GM19438 (cell line): ENCODE measurements at regions not wholly inside any gene's neighbourhood (a gene's known extent, or its start where the extent isn't known, plus 50 kb on each side); places are given as distances from the start of the nearest gene placed in this dataset.

ENCODE experiments used
- ATAC-seq: cut with Tn5 transposase; IDR thresholded peaks from one replicate; pipeline ENCODE4 v1.9.1; 2021; ENCODE audit warnings: low read depth; ENCODE audit not compliant: unreplicated experiment

DNA sequence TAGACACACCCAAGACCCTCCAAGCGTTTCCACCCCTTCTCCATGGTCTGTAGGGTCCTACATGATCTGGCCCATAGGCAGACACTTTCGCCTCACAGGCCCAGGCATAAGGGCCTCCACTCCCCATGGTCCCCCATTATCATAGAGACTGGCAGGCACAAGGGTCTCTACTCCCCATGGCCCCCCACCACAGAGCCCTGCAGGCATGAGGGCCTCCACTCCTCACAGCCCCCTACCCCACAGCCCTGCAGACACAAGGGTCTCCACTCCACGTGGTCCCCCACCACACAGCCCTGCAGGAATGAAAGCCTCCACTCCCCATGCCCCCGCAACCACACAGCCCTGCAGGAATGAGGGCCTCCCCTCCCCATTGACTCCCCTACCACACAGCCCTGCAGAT, 159.7 kb upstream of the AGAP1 start:
- ATAC-seq, result no peak

DNA sequence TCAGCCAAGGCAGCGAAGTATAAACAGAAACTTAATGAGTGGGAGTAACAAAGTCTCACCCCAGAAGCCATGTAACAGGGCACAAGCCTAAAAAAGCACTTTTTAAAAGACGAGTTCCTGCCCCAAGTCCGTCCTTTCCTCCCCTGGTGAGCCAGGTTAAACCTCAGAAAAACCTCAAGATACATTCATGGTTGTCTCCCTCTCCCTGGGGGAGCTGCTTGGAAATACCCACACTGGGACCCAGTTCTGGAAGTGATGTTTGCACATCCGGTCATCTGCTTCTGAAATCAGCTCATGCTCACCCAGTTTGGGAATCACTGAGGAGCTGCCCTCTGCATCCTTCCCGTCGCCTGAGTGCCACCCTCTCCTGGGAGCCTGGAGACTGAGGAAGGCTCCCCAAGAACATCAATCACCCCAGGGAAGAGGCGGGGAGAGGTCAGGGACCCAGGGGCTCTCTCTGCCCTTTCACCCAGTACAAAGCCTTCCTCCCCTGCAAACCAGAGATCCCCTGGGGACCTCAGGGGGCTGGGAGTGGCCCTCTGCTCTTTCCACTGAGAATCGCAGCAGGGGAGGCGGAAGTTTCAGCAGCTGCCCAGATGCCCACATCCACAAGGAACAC, 150.6 kb upstream of the AGAP1 start:
- no peak for ATAC-seq

DNA sequence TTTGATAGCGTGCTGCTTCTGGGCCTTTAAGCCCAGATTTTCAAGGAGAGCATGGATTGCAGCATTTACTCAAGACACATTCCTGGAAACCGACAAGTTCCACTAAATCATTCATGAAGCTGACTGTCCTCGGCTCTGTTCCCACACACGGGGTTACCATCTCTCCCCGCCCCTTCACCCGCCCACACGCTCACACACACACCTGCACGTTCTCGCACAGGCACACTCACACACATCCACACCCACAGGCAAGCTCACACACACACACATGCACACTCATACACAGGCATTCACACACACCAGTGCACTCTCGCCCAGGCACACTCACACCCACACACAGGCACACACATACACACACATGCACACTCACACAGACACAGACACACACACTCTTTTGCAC, 150.0 kb upstream of the AGAP1 start:
- ATAC-seq, result no peak

DNA sequence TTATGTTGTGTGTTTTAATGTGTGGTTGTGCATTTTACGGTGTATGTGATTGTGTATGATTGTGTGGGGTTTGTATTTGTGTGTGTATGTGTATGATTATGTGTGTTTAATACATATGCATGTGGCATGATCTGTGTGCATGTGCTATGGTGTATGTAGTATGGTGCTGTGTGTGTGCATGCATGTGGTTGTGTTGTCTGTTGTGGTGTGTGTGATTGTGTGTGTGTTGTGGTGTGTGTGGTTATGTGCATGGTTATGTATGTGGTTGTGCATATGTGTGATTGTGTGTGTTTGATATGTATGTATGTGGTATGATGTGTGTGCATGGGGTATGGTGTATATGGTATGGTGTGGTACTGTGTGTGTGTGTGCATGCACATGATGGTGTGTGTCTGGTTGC, 148.1 kb upstream of the AGAP1 start:
- ATAC-seq, result no peak

DNA sequence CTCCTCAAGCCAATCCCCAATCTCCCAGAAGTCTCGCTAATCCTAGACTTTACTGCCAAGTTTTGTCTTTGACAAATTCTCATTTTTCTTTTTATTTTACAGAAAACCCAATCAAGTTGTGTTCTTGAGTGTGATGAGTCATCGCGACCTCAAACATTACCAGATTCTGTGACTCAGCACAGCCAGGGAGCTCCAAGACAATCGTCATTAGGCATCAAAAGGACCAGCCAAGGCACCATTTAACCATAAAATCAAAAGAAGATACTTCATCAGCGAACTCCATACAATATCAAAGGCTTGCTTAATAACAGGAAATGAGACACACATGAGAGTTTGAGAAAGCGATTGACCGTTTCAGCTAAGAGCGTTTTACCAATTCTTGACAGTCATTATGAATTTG, 146.2 kb upstream of the AGAP1 start:
- no peak for ATAC-seq

DNA sequence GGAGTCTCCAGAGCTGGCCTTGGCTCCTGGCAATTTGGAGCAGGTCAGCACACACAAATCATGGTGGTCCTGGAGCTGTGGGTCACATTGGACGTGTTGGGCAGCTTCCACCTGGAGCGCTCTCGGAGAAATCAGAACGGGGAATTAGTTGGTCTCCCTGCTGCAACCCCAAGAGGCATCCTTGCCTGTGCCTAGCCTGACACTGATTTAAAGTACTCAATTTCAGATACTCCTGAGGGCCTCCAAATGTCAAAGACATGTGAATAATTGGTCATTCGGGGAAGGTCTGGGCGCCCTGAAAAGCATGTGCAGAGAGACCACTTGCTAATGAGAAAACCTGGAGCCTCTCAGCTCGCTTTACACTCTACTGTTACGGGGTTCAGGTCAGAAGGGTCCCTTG, 145.5 kb upstream of the AGAP1 start:
- no peak for ATAC-seq

DNA sequence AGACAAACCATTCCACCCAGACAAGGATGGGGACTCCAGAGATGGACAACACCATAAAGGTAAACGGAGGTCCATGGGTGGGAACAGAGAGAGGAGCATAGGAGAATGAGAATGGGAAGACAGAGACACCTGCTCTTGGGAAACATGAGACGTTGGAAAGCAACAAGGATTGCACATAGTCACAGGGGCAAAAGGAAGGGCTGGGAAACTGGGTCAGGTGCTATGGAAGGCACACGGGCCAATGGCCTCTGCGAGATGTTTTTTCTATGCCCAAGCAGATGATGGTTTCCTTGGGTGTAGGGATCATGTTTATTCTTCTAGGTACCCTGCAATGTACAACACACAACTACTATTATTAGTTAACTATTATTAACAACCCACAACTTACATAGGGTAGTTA, 143.6 kb upstream of the AGAP1 start:
- no peak for ATAC-seq

DNA sequence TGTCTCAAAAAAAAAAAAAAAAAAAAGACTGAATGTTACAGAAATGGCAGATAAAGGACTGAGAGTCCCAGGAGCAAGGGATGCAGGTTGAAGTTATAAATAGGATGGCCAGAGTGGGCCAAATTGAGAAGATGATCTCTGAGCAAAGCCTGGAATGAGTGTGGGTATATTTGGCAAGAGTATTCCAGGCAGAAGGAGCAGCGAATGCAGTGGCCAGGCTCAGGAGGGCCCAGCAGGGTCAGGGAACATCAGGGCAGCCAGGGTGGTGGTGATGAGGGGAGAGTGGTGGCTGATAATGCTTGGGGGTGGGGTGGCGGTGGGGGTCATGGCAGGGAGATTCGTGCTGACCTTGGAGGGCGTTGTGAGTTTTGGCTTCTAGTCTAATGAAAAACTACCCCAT, 141.3 kb upstream of the AGAP1 start:
- no peak for ATAC-seq

DNA sequence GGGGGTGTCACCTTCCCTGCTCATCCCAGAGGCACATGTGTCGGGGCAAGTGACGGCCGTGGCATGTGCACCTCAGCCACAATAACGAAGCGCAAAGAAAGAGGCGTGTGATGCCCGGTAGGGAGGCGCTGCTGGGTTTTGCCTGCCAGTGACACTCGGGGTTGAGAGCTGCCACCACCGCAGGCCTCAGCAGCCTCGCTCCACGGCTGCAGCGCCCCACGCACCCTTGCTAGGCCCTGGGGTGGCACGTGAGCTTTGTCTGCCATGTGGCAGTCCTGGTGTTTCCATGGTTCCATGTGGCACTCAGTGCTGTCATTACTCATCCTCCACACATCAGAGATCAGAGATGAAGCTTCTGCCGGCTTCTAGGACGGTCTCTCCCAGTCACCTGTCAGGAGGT, 136.0 kb upstream of the AGAP1 start:
- ATAC-seq, result no peak

DNA sequence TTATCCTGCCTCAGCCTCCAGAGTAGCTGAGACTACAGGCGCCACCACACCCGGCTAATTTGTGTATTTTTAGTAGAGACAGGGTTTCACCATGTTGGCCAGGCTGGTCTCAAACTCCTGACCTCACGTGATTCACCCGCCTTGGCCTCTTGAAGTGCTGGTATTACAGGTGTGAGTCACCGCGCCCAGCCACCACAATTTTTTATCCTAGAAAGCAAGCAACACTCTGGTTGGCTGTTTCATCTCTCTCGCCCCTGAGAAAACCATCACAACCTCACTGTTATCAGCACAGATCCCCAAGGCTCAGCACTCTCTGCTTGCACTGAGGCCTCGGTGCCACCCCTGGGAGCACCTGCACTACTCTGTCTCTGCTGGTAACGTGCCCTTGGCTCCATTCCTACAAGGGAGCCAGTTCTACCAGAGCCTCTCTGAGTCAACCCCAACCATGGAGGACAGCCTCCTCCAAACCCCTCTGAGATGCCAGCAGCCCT, 134.8 kb upstream of the AGAP1 start:
- ATAC-seq, result no peak

DNA sequence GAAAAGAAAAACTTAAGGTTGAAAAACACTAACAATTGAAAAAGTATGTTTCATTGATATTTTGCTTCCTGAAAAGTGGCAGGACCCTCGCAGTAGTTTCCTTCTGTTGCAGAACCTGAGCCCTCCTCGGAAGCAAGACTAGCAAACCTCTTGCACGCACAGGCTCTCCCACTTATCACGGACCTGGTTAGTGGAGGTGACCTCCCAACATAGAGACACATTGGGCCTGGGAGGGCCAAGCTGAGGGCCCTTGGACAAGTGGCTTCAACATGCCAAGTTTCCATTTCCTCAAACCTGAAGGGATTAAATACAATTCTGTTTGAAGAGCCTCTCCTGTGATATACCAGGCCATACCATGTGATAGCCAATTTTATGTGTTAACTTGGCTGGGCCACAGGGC, 133.4 kb upstream of the AGAP1 start:
- no peak for ATAC-seq

DNA sequence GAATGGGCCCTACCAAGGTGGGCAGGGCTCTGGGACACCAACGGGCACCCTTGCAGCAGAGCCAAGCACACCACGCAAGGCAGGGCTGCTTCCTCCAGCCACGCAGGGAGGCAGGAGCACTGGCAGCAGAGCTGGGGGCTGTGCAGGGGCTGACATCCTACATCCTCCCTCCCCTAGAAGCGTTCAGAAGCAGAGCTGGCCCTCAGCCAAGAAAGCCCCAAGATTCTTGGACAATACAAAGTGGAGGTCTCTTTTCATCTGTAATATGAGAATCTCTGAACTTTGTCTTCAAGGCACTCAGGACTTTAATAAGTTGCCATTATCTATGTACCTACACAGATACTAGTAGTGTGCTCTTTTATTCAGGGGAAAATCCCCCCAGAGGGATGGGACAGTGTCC, 128.1 kb upstream of the AGAP1 start:
- ATAC-seq, result no peak

DNA sequence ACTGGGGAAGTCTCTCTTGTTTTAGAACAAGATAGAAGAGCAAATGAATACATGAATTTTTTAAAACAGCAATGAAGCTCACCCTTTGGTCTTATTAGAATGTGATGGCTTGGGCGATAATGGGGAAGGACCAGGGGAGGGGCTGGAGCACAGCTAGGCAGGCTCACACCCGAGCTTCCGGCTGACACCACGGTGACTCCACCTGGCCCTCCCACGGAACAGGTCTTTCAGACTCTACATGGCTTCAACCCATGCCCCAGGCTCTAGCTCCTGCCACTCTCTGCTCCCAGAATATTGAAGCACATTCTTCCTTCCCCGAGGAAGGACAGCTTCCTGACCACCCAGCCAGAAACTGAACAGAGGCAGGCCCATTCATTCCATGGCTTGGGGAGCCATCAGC, 127.5 kb upstream of the AGAP1 start:
- no peak for ATAC-seq

DNA sequence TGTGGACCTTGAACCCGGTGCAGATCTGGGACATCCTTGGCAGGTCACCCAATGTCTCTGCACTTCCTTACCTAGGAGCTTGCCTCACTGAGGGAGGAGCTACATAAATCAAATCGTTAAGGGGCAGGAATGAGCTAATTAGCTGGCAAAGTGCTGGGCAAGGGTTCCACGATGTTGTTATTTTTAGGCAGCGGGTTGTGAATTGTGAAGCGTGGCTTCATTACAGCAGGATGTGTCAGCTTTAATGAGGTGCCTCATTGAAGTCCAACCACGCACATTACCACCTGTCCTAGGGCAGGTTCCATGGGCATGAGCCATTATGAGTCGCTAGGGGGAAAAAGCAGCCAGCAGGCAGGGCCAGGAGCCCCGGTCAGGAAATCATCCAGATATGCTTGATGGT, 127.0 kb upstream of the AGAP1 start:
- no peak for ATAC-seq

DNA sequence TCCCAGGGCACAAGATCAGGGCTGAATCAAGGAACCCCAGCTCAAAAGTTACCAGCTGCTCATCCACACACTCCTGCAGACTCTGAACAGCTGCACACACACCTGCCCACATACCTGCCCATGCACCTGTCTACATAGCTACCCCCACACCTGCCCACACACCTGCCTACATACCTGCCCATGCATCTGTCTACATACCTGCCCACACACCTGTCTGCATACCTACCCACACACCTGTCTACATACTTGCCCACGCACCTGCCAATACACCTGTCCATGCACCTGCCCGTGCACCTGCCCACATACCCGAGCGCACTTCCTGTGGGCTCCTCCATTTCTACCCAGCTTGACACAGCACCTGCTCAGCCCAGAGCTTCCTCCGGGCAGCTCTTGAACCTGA, 122.8 kb upstream of the AGAP1 start:
- no peak for ATAC-seq

DNA sequence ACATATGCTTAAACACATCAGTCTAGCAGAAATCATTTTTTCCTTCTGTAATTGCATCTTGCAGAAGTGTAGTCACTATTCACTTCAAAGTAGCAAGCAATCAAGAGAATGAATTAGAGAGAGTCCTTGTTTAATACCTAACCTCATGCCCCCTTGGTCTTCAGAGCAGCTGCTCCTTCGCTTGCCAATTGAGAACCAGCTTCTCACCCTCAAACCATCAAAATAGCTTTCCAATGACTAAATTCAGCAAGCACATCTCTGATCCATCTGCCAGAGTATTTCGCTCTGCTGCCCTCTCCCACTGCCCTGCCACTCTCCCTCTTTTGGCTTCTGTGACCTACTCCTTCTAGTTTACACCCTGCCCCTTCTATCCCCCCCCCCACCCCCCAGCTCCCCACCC, 120.7 kb upstream of the AGAP1 start:
- no peak for ATAC-seq

DNA sequence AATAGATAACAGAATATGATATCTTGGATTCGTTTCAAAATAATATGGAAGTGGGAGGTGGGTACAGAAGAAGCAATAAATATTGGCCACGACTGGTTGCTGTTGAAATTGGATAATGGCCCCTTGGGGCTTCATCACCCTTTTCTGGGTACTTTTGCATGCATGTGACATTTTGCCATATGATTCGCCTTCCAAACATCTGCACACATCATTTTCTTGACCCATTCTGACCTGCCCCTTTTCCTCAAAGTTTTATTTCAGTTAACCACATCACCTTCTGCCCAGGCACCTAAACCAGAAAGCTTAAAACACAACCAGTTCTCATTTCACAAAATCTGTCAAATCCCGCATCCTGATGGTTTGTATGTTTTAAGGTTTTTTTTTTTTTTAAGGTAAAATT, 116.7 kb upstream of the AGAP1 start:
- ATAC-seq, result no peak

DNA sequence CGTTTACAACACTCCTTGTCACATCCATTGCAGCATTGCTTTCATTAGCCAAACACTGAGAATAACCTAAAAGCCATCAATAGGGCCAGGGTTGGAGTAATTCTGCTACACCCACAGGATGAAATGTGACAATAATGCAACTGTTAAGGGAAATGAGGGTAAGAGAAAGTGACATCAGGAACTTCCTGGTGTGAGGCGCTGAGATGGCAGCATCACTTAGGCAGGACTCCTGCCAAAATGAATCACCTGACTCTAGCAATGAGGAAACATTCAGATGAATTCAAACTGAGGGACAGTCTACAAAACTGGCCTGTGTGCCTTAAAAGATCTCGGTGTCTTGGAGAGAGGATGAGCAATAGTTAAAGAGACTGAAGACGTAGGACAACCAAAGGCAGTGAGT, 115.6 kb upstream of the AGAP1 start:
- no peak for ATAC-seq

DNA sequence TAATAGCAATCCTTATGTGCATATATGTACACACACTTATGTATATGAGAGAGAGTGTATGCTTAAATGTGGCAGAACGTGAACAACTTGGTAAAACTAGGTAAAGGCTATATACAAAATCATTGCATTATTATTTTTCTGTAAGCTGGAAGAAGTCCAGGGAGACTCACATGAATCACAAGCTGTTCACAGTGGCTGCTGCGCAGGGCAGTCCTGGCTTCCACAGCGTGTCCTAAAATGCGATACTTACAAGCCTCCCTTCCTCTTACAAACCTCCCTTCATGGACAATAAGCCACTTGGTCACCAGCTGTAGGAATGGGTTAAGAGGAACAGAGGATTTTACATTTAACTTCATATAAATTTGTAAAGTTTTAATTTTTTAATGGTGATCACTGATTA, 114.9 kb upstream of the AGAP1 start:
- ATAC-seq, result no peak

DNA sequence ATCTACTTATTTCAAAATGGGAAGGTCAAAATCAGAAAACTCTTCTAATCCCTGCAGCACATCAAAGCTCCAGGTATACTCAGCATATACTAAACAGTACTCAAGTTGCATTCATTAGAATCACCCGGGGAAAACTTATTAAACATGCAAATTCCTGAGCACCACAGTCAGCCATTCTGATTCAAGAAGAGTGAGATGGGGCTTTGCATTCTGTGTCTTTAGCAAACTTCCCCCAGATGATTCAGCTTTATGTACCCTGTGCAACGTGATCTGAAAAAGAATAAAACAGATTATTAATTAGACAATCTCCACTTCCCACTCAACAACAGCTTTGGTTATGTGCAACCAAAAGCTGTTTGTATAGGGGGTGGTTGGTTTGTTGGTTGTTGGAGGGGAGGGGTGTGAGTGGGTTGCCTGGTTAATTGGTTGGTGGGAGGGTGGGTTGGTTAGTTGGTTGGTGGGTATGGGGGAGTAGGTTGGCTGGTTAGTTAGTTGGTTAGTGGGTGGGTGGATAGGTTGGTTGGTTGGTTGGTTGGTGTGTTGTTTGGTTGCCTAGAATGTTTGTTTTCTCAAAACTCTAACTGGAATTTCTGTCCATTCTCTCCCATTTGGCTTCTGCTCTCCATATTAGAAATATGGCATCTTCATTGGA, 112.5 kb upstream of the AGAP1 start:
- no peak for ATAC-seq

DNA sequence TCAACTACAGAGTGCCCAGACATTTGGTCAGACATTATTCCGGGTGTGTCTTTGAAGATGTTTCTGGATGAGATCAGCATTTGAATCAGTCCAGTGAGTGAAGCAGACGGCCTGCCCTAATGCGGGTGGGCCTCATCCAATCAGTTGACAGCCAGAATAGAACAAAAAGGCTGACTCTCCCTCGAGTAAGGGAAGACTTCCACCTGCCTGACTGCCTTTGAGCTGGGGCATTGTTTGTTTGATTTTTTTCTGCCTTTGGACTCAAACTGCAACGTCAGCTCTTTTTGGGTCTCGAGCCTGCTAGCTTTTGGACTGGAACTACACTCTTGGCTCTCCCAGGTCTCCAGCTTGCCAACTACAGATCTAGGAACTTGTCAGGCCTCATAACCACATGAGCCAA, 111.7 kb upstream of the AGAP1 start:
- no peak for ATAC-seq

DNA sequence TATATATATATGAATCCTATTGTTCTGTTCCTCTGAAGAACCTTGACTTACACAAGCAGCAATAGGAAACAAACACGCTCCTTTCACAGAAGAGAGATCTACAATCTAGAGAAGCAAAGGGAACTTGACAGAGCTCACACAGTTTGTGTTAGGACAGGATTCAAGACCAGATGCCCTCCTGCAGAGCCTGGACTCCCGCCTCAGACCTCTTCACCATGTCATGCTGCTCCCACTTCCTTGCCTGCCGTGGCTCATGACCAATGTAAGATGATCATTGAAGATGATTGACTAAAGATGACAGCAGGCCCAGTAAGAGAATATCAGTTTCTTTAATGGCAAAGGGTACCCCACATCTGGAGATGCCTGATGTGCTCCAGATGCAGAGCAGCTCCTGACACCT, 111.2 kb upstream of the AGAP1 start:
- ATAC-seq, result no peak
